Osteocyte (in vitro differentiated cells): ENCODE measurements at regions not wholly inside any gene's neighbourhood (a gene's known extent, or its start where the extent isn't known, plus 50 kb on each side); places are given as distances from the start of the nearest gene placed in this dataset.

Source experiments
- DNase-seq: peaks from one replicate; pipeline ENCODE4 v3.0.0; 2021; ENCODE audit warnings: mixed read lengths; ENCODE audit not compliant: unreplicated experiment; ENCODE audit errors: extremely low spot score
- H3K27ac Mint-ChIP-seq: one replicate; pipeline ENCODE4 v1.8.0; 2021; ENCODE audit warnings: mild to moderate bottlenecking, mixed read lengths; ENCODE audit not compliant: unreplicated experiment
- H3K27me3 Mint-ChIP-seq: one replicate; pipeline ENCODE4 v1.8.0; 2021; ENCODE audit warnings: mixed read lengths; ENCODE audit not compliant: unreplicated experiment
- H3K36me3 Mint-ChIP-seq: one replicate; pipeline ENCODE4 v1.8.0; 2021; ENCODE audit warnings: mixed read lengths; ENCODE audit not compliant: unreplicated experiment
- H3K4me1 Mint-ChIP-seq: one replicate; pipeline ENCODE4 v1.8.0; 2021; ENCODE audit warnings: mixed read lengths; ENCODE audit not compliant: unreplicated experiment
- H3K4me3 Mint-ChIP-seq: one replicate; pipeline ENCODE4 v1.8.0; 2021; ENCODE audit warnings: mild to moderate bottlenecking, moderate library complexity, mixed read lengths; ENCODE audit not compliant: unreplicated experiment
- H3K9me3 Mint-ChIP-seq: one replicate; pipeline ENCODE4 v1.8.0; 2021; ENCODE audit warnings: mixed read lengths; ENCODE audit not compliant: unreplicated experiment
- TF ChIP-seq, protein P1 (sequence below): fragments of 200-600 bp; sonication (generic); IDR thresholded peaks from 2 replicates; pipeline ENCODE4 v1.5.0; 2021; ENCODE audit warnings: antibody characterized with exemption, mild to moderate bottlenecking, moderate library complexity

DNA sequence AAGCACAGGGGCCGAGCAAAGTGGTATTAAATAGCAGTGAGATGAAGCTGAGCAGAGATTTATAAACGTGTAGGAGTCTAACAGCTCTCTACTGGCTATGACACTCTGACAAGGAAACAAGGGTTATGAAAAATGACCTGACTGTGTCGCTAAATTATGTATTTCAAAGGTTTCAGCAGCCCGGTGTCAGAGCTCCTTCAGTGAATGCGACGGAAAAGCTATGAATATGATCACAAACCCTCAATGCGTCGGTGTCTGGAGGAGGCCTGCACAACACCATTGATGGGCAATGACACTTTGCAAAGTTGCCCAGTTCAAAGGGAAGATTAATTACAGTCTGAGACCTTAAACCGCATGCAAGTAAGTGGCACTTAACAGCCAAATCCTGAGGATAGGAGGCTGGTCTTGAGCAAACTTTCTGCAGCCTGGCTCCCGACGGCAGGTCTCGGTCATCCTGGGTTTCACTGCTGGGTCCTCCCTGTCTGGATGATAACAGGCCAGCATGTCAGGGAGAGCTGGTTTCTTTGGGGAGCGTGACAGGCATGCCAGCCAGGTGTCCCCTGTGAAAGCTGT is 615.1 kb upstream of the SALL3 start:
- Mint-ChIP-seq H3K4me3 (no peak overlapping the region), H3K27ac (no peak overlapping the region), H3K4me1 (no peaks in the 10 kb centered on the region), H3K36me3 (no peaks in the 10 kb centered on the region), H3K27me3 (no peaks in the 10 kb centered on the region), H3K9me3 (peaks cover 36% of the 10 kb centered on the region)
- TF ChIP-seq, protein P1, sequence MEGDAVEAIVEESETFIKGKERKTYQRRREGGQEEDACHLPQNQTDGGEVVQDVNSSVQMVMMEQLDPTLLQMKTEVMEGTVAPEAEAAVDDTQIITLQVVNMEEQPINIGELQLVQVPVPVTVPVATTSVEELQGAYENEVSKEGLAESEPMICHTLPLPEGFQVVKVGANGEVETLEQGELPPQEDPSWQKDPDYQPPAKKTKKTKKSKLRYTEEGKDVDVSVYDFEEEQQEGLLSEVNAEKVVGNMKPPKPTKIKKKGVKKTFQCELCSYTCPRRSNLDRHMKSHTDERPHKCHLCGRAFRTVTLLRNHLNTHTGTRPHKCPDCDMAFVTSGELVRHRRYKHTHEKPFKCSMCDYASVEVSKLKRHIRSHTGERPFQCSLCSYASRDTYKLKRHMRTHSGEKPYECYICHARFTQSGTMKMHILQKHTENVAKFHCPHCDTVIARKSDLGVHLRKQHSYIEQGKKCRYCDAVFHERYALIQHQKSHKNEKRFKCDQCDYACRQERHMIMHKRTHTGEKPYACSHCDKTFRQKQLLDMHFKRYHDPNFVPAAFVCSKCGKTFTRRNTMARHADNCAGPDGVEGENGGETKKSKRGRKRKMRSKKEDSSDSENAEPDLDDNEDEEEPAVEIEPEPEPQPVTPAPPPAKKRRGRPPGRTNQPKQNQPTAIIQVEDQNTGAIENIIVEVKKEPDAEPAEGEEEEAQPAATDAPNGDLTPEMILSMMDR, result no peak
- DNase-seq, result no peak

- Mint-ChIP-seq H3K27ac (no peak overlapping the region), H3K4me3 (no peak overlapping the region), H3K36me3 (no peaks in the 10 kb centered on the region), H3K4me1 (no peaks in the 10 kb centered on the region), H3K27me3 (no peaks in the 10 kb centered on the region), H3K9me3 (peaks cover 18% of the 10 kb centered on the region)
- TF ChIP-seq, protein P1, result no peak
- DNase-seq, result no peak
Observed at GRCh38 chr18:78367996-78368395, 611.6 kb upstream of the SALL3 start.

DNA sequence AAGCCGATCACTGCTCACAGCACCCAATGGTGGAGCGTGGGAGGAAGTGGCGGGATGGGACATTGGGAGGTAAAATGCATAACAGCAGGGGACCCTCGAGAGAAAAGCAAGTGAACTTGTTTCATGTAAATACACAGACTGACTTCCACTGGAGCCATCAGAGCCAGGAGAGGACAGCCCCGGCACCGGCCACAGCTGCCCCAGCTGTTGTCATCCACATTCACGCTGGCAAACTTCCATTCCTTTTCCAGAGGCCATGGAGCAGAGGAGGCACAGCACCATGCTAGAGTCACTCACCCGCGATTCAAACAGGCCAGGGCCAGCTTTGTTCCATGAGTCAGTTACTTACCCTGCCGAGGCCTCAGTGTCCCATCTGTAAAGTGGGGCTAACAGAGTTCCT is 610.9 kb upstream of the SALL3 start:
- Mint-ChIP-seq H3K27ac (no peak overlapping the region), H3K9me3 (peaks cover 14% of the 10 kb centered on the region), H3K36me3 (no peaks in the 10 kb centered on the region), H3K4me3 (no peak overlapping the region), H3K27me3 (no peaks in the 10 kb centered on the region), H3K4me1 (no peaks in the 10 kb centered on the region)
- no peak for DNase-seq
- TF ChIP-seq, protein P1, result no peak

GRCh38 chr18:78376046-78376445 is 603.6 kb upstream of the SALL3 start:
- Mint-ChIP-seq H3K9me3 (peaks cover 21% of the 10 kb centered on the region), H3K27me3 (no peaks in the 10 kb centered on the region), H3K4me1 (no peaks in the 10 kb centered on the region), H3K27ac (no peak overlapping the region), H3K36me3 (no peaks in the 10 kb centered on the region), H3K4me3 (no peak overlapping the region)
- TF ChIP-seq, protein P1, result no peak
- no peak for DNase-seq

DNA sequence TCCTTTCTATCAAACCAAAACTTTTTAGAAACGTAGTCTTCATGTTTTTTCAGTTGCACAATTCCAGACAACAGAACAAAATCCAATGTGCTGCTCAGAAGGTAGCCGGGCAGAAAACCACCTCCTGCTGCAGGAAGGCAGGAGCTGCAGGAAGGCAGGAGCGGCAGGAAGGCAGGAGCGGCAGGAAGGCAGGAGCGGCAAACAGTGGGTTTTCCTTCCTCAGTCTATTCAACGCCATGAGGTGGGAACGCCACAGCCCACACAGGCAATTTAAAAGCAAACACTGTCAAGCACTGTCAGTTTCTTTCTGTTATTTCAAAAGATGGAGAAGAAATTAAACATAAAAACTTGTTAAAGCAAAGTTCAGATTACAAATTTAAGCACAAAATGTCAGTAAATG is 601.2 kb upstream of the SALL3 start:
- Mint-ChIP-seq H3K27ac (no peak overlapping the region), H3K9me3 (peaks cover 35% of the 10 kb centered on the region)

More for the DNA sequence above, 601.2 kb upstream of the SALL3 start:
- TF ChIP-seq, protein P1, result no peak
- DNase-seq, result no peak
- no peaks in the 10 kb centered on the region for H3K4me1 Mint-ChIP-seq
- no peak overlapping the region for H3K4me3 Mint-ChIP-seq
- H3K27me3 Mint-ChIP-seq, result no peaks in the 10 kb centered on the region
- H3K36me3 Mint-ChIP-seq, result no peaks in the 10 kb centered on the region
